Endodermal cell (in vitro differentiated cells): ENCODE measurements at regions not wholly inside any gene's neighbourhood (a gene's known extent, or its start where the extent isn't known, plus 50 kb on each side); places are given as distances from the start of the nearest gene placed in this dataset.

Source experiments
- DNase-seq: peaks from one replicate; pipeline ENCODE4 v3.0.0-alpha.2; 2017
- H3K27ac ChIP-seq: 2 replicates; pipeline ENCODE4 v1.5.1; 2013; ENCODE audit warnings: mild to moderate bottlenecking, low read depth, low read length, moderate library complexity
- H3K27me3 ChIP-seq: 2 replicates; pipeline ENCODE4 v1.6.1; 2013; ENCODE audit warnings: mild to moderate bottlenecking, low read length, moderate library complexity; ENCODE audit not compliant: insufficient read depth, control insufficient read depth, poor library complexity, severe bottlenecking
- H3K36me3 ChIP-seq: 2 replicates; pipeline ENCODE4 v1.7.0; 2013; ENCODE audit warnings: mild to moderate bottlenecking, low read length, moderate library complexity; ENCODE audit not compliant: control insufficient read depth, insufficient read depth
- H3K4me1 ChIP-seq: one replicate; pipeline ENCODE4 v1.7.0; 2013; ENCODE audit warnings: low read length; ENCODE audit not compliant: control insufficient read depth, insufficient read depth
- H3K4me3 ChIP-seq: 2 replicates; pipeline ENCODE4 v1.5.1; 2013; ENCODE audit warnings: mild to moderate bottlenecking, low read length, moderate library complexity
- H3K9ac ChIP-seq: 2 replicates; pipeline ENCODE4 v1.6.1; 2013; ENCODE audit warnings: mild to moderate bottlenecking, low read length, moderate library complexity; ENCODE audit not compliant: poor library complexity, severe bottlenecking; ENCODE audit errors: extremely low read depth
- H3K9me3 ChIP-seq: 2 replicates; pipeline ENCODE4 v1.6.1; 2013; ENCODE audit warnings: mild to moderate bottlenecking, low read length, moderate library complexity; ENCODE audit not compliant: control insufficient read depth
- H3K27ac Mint-ChIP-seq: 2 replicates; pipeline ENCODE4 v1.8.0; 2020; ENCODE audit warnings: mixed read lengths
- H3K27me3 Mint-ChIP-seq: 2 replicates; pipeline ENCODE4 v1.8.0; 2021; ENCODE audit warnings: mild to moderate bottlenecking, mixed read lengths; ENCODE audit not compliant: insufficient read depth
- H3K36me3 Mint-ChIP-seq: 2 replicates; pipeline ENCODE4 v1.8.0; 2020; ENCODE audit warnings: low read depth, mixed read lengths
- H3K4me1 Mint-ChIP-seq: 2 replicates; pipeline ENCODE4 v1.8.0; 2020; ENCODE audit warnings: mixed read lengths
- H3K4me3 Mint-ChIP-seq: 2 replicates; pipeline ENCODE4 v1.8.0; 2020; ENCODE audit warnings: mild to moderate bottlenecking, moderate library complexity, mixed read lengths
- H3K9me3 Mint-ChIP-seq: 2 replicates; pipeline ENCODE4 v1.8.0; 2020; ENCODE audit warnings: mild to moderate bottlenecking, mixed read lengths
- CTCF ChIP-seq: fragments of 200-600 bp; sonication (generic); conservative IDR thresholded peaks from 2 replicates; pipeline ENCODE4 v1.5.0; 2021; ENCODE audit warnings: antibody characterized with exemption, mild to moderate bottlenecking
- WGBS, 2 experiments: methylation state at CpG; one replicate each; pipeline versions ENCODE4 v1.1.5 to v1.1.7; 2013; ENCODE audit warnings: missing lambda C conversion rate in 2 of 2, mixed read lengths in 1 of 2; ENCODE audit not compliant: insufficient coverage in 1 of 2, insufficient read length in 1 of 2; 5-methylcytosine and 5-hydroxymethylcytosine counted together

DNA sequence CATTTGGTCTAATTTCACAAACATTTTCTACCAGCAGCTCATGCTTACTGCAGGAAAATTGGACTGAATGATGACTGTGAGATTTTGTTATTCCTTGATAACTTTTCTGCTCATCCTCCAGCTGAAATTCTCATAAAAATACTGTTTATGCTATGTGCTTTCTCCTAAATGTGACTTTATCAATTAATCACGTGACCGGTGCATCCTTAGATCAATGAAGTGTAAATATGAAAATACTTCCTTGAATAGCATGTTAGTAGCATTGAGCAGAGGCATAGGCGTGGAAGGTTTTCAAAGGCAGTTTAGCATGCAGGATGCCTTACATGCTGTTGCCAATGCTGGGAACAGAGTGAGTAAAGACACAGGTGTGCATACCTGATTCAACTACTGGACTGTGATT is 1002.5 kb downstream of the CBLN2 start:
- no peaks in the 10 kb centered on the region for H3K4me1 Mint-ChIP-seq
- no peak overlapping the region for H3K9ac ChIP-seq
- no peaks in the 10 kb centered on the region for H3K36me3 Mint-ChIP-seq
- WGBS, 2 experiments = 60 to 68% methylated on average over 2 to 3 of the region's 3 CpGs
- peaks cover 53% of the 10 kb centered on the region for H3K9me3 Mint-ChIP-seq
- TF ChIP-seq CTCF = no peak
- no peak for DNase-seq
- no peak overlapping the region for H3K4me3 ChIP-seq
- H3K4me3 Mint-ChIP-seq = no peak overlapping the region
- H3K27me3 ChIP-seq = no peaks in the 10 kb centered on the region
- H3K9me3 ChIP-seq = peaks cover 69% of the 10 kb centered on the region
- H3K27ac Mint-ChIP-seq = no peak overlapping the region
- no peaks in the 10 kb centered on the region for H3K27me3 Mint-ChIP-seq
- no peak overlapping the region for H3K27ac ChIP-seq
- no peaks in the 10 kb centered on the region for H3K4me1 ChIP-seq
- no peaks in the 10 kb centered on the region for H3K36me3 ChIP-seq

GRCh38 chr18:71529703-71530303 is 1014.3 kb downstream of the CBLN2 start:
- Histone ChIP-seq H3K4me3 (no peak overlapping the region), H3K9ac (no peak overlapping the region), H3K27ac (no peak overlapping the region), H3K9me3 (peaks cover 71% of the 10 kb centered on the region), H3K27me3 (no peaks in the 10 kb centered on the region), H3K4me1 (no peaks in the 10 kb centered on the region), H3K36me3 (no peaks in the 10 kb centered on the region)
- Mint-ChIP-seq H3K4me3 (no peak overlapping the region), H3K27me3 (no peaks in the 10 kb centered on the region), H3K9me3 (peaks cover 36% of the 10 kb centered on the region), H3K36me3 (no peaks in the 10 kb centered on the region), H3K4me1 (no peaks in the 10 kb centered on the region), H3K27ac (no peak overlapping the region)
- no peak for TF ChIP-seq CTCF
- DNase-seq = no peak
- WGBS, 2 experiments = 65 to 67% methylated on average over 1 to 3 of the region's 3 CpGs

DNA sequence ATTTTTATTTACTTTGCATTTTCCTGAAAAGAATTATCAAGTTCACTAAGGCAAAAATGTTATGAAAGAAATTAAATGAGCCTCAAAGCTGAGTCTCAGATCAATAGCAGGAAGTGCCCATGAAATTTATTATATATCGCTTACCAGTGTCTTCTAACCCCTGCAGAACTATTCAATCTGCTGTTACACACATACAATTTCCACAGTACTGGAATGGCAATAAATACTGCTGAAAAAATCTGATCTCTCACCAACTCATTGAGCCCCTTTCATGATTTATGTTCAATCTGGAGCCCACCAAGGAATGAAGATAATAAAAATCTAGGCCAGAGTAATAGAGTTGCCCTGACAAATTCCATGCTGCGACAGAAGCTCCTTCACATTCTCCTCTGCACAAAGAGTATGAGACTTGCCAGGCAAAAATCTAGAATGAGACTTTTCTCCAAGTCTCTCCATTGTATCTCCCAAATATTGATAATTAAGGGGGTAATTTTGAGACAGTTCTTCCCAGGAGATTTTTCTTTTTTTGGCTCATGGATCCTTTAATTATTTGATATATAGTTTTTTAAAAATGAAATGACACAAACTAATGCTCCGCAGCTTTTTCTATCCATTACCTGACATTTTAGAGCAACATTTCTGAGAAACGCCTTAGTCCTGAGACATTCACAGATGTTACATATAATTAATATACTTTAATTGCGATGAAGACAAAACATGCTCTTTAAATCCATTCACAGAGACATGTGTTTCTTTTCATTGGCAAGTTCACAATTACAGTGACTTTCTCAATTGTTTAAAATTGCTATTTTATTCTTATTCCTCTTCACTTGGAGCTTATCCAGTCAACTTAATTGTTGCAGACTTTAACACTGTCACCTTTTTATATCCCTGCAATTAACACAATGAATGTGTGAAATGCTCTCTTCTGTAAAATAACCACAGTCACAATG is 1020.4 kb downstream of the CBLN2 start:
- no peak overlapping the region for H3K4me3 ChIP-seq
- TF ChIP-seq CTCF = no peak
- Mint-ChIP-seq H3K27me3 (no peaks in the 10 kb centered on the region), H3K27ac (no peak overlapping the region), H3K4me1 (no peaks in the 10 kb centered on the region), H3K4me3 (no peak overlapping the region), H3K36me3 (no peaks in the 10 kb centered on the region), H3K9me3 (peaks cover 21% of the 10 kb centered on the region)
- no peak overlapping the region for H3K27ac ChIP-seq
- no peak for DNase-seq
- H3K9ac ChIP-seq = no peak overlapping the region
- no peaks in the 10 kb centered on the region for H3K27me3 ChIP-seq
- peaks cover 75% of the 10 kb centered on the region for H3K9me3 ChIP-seq
- H3K36me3 ChIP-seq = no peaks in the 10 kb centered on the region
- 79% methylated on average over 5 of the region's 5 CpGs; no CpG with 5 or more reads in 1 of the 2 experiments for WGBS, 2 experiments
- H3K4me1 ChIP-seq = no peaks in the 10 kb centered on the region
